Panc1 (cell line): ENCODE measurements at regions not wholly inside any gene's neighbourhood (a gene's known extent, or its start where the extent isn't known, plus 50 kb on each side); places are given as distances from the start of the nearest gene placed in this dataset.
"Not testable (repeated sequence)": the region's sequence is repeated elsewhere in the genome, so short reads cannot be mapped to it uniquely, and the experiment has no call there.

Experiments
- ATAC-seq: fragments of 200-7000 bp; cut with Tn5 transposase; 2 replicates; pipeline ENCODE4 v1.9.1; 2020; ENCODE audit warnings: mild to moderate bottlenecking, moderate library complexity
- BruUV-seq: library from RNA; stranded (reverse); fragments of 400-500 nt; replicated peaks from 2 replicates; lab custom pipeline; 2021; lab: Mats Ljungman, UMichigan
- CTCF ChIA-PET: fragments of 300-600 bp; sonication (Branson Sonifier 250); formaldehyde crosslinking; loops from one replicate; lab custom pipeline; 2022; ENCODE audit warnings: antibody characterized with exemption; lab: Charles Lee
- POLR2A ChIA-PET: fragments of 300-600 bp; sonication (Branson Sonifier 250); formaldehyde crosslinking; loops from one replicate; lab custom pipeline; 2022; ENCODE audit warnings: antibody characterized with exemption; lab: Charles Lee
- DNase-seq: peaks from one replicate; pipeline ENCODE4 v3.0.0-alpha.2; 2010; ENCODE audit warnings: low read depth, low spot score
- H3K27ac ChIP-seq: 2 replicates; pipeline ENCODE4 v1.5.1; 2011; ENCODE audit warnings: mild to moderate bottlenecking, low read length, inconsistent platforms
- H3K27me3 ChIP-seq: fragments of 200-500 bp; sonication (Bioruptor generic); 2 replicates; pipeline ENCODE4 v1.6.0; 2014; ENCODE audit warnings: low read length, inconsistent platforms; ENCODE audit not compliant: control insufficient read depth, insufficient read depth
- H3K36me3 ChIP-seq: fragments of 200-500 bp; sonication (Bioruptor generic); 2 replicates; pipeline ENCODE4 v1.5.1; 2014; ENCODE audit warnings: inconsistent platforms, mild to moderate bottlenecking, low read length, moderate library complexity; ENCODE audit not compliant: control insufficient read depth, insufficient read depth
- H3K4me1 ChIP-seq: 2 replicates; pipeline ENCODE4 v1.5.1; 2011; ENCODE audit warnings: inconsistent platforms, mild to moderate bottlenecking, low read length, moderate library complexity; ENCODE audit not compliant: control insufficient read depth, insufficient read depth
- H3K4me3 ChIP-seq, 2 experiments: 2 replicates each; pipeline ENCODE4 v1.5.1; 2011 to 2012; ENCODE audit warnings: low read depth in 2 of 2, low read length in 2 of 2, mild to moderate bottlenecking in 2 of 2, inconsistent platforms in 1 of 2, moderate library complexity in 1 of 2
- H3K9me3 ChIP-seq: fragments of 200-500 bp; sonication (Bioruptor generic); 2 replicates; pipeline ENCODE4 v1.5.1; 2014; ENCODE audit warnings: low read depth, mild to moderate bottlenecking, inconsistent platforms, low read length, moderate library complexity; ENCODE audit not compliant: control insufficient read depth, insufficient read depth
- POLR2AphosphoS5 ChIP-seq: IDR thresholded peaks from 2 replicates; pipeline ENCODE4 v1.6.1; 2012; ENCODE audit warnings: mild to moderate bottlenecking, low read depth, low read length, moderate library complexity
- SIN3A ChIP-seq: IDR thresholded peaks from 2 replicates; pipeline ENCODE4 v1.6.1; 2012; ENCODE audit warnings: low read depth, mild to moderate bottlenecking, low read length, moderate library complexity, borderline replicate concordance; ENCODE audit not compliant: insufficient read depth
- TCF7L2 ChIP-seq: IDR thresholded peaks from 2 replicates; pipeline ENCODE4 v1.6.1; 2011; ENCODE audit warnings: mild to moderate bottlenecking, low read depth, low read length, inconsistent platforms
- in situ Hi-C: cut with HindIII; loops from 2 replicates; pipeline ENCODE4 v1.10.0; 2016; ENCODE audit warnings: low sequenced_read_pairs, low pct_unique_long_range_greater_than_20kb
- intact Hi-C: fragments of 100-400 bp; cut with micrococcal nuclease; formaldehyde crosslinking; loops from one replicate; pipeline ENCODE4 v1.10.0; 2022; ENCODE audit not compliant: unreplicated experiment
- TF ChIP-seq, protein P1 (sequence below): fragments of 450-650 bp; IDR thresholded peaks from 2 replicates; pipeline ENCODE4 v1.5.1; 2017; ENCODE audit warnings: mild to moderate bottlenecking
- TF ChIP-seq, protein P2 (sequence below), 2 experiments: IDR thresholded peaks; 2 replicates each; pipeline ENCODE4 v1.6.1; 2011 to 2012; ENCODE audit warnings: low read depth in 2 of 2, control low read depth in 1 of 2, low read length in 1 of 2, mild to moderate bottlenecking in 1 of 2, moderate library complexity in 1 of 2; ENCODE audit not compliant: insufficient read depth in 1 of 2

DNA sequence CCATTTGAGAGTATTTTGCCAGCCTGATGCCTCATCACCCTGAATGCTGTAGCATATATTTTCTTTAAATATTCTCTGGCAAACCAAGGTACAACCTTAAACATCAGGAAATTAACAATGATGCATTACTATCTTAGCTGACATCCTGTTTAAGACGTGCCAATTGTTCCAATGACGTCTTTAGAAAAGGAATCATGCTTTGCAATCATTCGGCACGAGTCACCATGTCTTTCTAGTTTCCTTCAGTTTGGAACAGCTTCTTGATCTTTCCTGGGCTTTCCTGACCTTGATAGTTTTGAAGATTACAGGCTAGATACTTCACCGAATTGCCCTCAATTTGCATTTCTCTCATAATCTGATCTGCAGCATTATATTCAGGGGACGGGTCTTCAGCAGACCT is 88.2 kb upstream of the GLI2 start:
- no peak for ATAC-seq
- intact Hi-C loops = no loop called here
- Histone ChIP-seq H3K36me3 (no peaks in the 10 kb centered on the region), H3K4me3 (no peak overlapping the region), H3K27ac (no peak overlapping the region), H3K4me1 (no peaks in the 10 kb centered on the region), H3K9me3 (peaks cover 15% of the 10 kb centered on the region), H3K27me3 (no peaks in the 10 kb centered on the region; the same call in 1 of the 2 replicates)
- no peak for TF ChIP-seq POLR2AphosphoS5
- TF ChIP-seq, protein P1, sequence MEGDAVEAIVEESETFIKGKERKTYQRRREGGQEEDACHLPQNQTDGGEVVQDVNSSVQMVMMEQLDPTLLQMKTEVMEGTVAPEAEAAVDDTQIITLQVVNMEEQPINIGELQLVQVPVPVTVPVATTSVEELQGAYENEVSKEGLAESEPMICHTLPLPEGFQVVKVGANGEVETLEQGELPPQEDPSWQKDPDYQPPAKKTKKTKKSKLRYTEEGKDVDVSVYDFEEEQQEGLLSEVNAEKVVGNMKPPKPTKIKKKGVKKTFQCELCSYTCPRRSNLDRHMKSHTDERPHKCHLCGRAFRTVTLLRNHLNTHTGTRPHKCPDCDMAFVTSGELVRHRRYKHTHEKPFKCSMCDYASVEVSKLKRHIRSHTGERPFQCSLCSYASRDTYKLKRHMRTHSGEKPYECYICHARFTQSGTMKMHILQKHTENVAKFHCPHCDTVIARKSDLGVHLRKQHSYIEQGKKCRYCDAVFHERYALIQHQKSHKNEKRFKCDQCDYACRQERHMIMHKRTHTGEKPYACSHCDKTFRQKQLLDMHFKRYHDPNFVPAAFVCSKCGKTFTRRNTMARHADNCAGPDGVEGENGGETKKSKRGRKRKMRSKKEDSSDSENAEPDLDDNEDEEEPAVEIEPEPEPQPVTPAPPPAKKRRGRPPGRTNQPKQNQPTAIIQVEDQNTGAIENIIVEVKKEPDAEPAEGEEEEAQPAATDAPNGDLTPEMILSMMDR = no peak
- no peak for TF ChIP-seq SIN3A
- TF ChIP-seq, protein P2, sequence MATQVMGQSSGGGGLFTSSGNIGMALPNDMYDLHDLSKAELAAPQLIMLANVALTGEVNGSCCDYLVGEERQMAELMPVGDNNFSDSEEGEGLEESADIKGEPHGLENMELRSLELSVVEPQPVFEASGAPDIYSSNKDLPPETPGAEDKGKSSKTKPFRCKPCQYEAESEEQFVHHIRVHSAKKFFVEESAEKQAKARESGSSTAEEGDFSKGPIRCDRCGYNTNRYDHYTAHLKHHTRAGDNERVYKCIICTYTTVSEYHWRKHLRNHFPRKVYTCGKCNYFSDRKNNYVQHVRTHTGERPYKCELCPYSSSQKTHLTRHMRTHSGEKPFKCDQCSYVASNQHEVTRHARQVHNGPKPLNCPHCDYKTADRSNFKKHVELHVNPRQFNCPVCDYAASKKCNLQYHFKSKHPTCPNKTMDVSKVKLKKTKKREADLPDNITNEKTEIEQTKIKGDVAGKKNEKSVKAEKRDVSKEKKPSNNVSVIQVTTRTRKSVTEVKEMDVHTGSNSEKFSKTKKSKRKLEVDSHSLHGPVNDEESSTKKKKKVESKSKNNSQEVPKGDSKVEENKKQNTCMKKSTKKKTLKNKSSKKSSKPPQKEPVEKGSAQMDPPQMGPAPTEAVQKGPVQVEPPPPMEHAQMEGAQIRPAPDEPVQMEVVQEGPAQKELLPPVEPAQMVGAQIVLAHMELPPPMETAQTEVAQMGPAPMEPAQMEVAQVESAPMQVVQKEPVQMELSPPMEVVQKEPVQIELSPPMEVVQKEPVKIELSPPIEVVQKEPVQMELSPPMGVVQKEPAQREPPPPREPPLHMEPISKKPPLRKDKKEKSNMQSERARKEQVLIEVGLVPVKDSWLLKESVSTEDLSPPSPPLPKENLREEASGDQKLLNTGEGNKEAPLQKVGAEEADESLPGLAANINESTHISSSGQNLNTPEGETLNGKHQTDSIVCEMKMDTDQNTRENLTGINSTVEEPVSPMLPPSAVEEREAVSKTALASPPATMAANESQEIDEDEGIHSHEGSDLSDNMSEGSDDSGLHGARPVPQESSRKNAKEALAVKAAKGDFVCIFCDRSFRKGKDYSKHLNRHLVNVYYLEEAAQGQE (IDR thresholded peaks at IDR 0.05; ENCODE audit: insufficient read depth in 1 of 2, low read depth in 2 of 2, low read length in 1 of 2) = no peak
- no peak for TF ChIP-seq TCF7L2
- CTCF ChIA-PET = no interaction called here
- no TSS peak for BruUV-seq
- no peak for DNase-seq
- POLR2A ChIA-PET = no interaction called here
- in situ Hi-C loops = no loop called here

DNA sequence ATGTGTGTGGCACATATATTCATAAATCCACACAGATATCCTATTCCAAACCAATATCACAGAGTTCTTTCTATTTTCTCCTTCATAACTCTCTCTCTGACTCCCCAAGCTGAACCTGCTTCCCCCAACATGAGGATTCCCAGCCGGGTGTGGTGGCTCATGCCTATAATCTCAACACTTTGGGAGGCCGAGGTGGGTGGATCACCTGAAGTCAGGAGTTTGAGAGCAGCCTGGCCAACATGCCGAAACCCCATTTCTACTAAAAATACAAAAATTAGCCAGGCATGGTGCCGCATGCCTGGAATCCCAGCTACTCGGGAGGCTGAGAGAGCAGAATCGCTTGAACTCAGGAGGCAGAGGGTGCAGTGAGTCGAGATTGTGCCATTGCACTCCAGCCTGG is 86.3 kb upstream of the GLI2 start:
- in situ Hi-C loops, intact Hi-C loops, DNase-seq, H3K27me3 ChIP-seq, H3K27ac ChIP-seq, H3K4me3 ChIP-seq, POLR2A ChIA-PET, ATAC-seq, BruUV-seq, H3K4me1 ChIP-seq, H3K36me3 ChIP-seq: not testable (repeated sequence)
- CTCF ChIA-PET = interaction anchor here (0.7 kb wide), 1 partner anchor 260 kb away, joined by 4 read pairs; no protein-coding TSS in a partner anchor
- H3K9me3 ChIP-seq = peaks cover 15% of the 10 kb centered on the region

DNA sequence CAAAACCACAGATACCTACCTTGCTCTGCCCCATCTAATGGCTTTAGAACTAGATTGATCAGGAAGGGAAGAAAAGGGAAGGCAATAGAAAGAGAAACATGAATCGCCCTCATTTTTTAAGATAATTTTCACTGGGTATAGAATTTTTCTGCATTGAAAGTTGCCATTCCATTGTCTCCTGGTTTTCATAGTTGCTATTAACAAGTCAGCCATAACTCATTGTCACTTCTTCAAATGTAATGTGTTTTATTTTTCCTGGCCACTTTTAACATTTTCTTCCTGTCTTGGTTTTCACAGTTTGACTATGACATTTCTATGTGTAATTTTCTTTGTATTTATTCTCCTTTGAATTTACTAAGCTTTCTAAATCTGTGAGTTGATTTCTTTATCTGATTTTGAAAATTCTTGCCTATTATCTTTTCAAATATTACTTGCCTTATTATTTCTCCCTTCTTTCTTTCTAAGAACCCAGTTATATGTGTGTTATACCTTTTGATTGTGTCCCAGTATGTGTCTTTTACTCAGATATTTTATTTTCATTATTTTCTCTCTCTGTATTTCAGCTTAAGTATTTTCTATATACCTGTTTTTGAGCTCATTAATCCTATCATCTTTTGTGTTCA is 85.5 kb upstream of the GLI2 start:
- H3K27me3 ChIP-seq = no peaks in the 10 kb centered on the region; the same call in 1 of the 2 replicates
- no peaks in the 10 kb centered on the region for H3K4me1 ChIP-seq
- in situ Hi-C loops (no loop called here), intact Hi-C loops (no loop called here)
- peaks cover 15% of the 10 kb centered on the region for H3K9me3 ChIP-seq
- DNase-seq (no peak), ATAC-seq (no peak)
- CTCF ChIA-PET = no interaction called here
- POLR2A ChIA-PET = no interaction called here
- no peak overlapping the region for H3K4me3 ChIP-seq
- BruUV-seq = no TSS peak
- TF ChIP-seq TCF7L2 (no peak), SIN3A (no peak), POLR2AphosphoS5 (no peak)
- TF ChIP-seq, protein P1 = no peak
- H3K36me3 ChIP-seq = no peaks in the 10 kb centered on the region
- H3K27ac ChIP-seq = no peak overlapping the region
